K562 (cell line): ENCODE measurements at regions not wholly inside any gene's neighbourhood (a gene's known extent, or its start where the extent isn't known, plus 50 kb on each side); places are given as distances from the start of the nearest gene placed in this dataset.

Experiments
- BACH1 ChIP-seq: fragments of 200-800 bp; sonication (Bioruptor generic); IDR thresholded peaks from 2 replicates; pipeline ENCODE4 v1.6.1; 2016; ENCODE audit warnings: missing genetic modification characterization, missing compliant biosample characterization
- HDAC2 ChIP-seq: fragments of 450-650 bp; IDR thresholded peaks from 2 replicates; pipeline ENCODE4 v1.6.1; 2016; ENCODE audit warnings: mild to moderate bottlenecking
- JUND ChIP-seq, 2 experiments: IDR thresholded peaks; 2 replicates in 1 of 2; 3 replicates in 1 of 2; pipeline ENCODE4 v1.6.1; 2011; ENCODE audit warnings: borderline replicate concordance in 2 of 2, low read depth in 2 of 2, low read length in 2 of 2, improper control_type of control experiment in 1 of 2, missing biosample characterization in 1 of 2, missing genetic modification characterization in 1 of 2, missing genetic modification reagents in 1 of 2
- MCM5 ChIP-seq: fragments of 450-650 bp; IDR thresholded peaks from 2 replicates; pipeline ENCODE4 v1.6.1; 2016; ENCODE audit warnings: low read depth
- POLR2A ChIP-seq: fragments of 450-650 bp; conservative IDR thresholded peaks from 2 replicates; pipeline ENCODE4 v1.6.1; 2016
- POLR2AphosphoS5 ChIP-seq: IDR thresholded peaks from 2 replicates; pipeline ENCODE4 v1.6.1; 2011; ENCODE audit warnings: mild to moderate bottlenecking, low read depth, low read length, moderate library complexity; ENCODE audit not compliant: control insufficient read depth, insufficient read depth
- PRPF4 ChIP-seq: fragments of 200-400 bp; formaldehyde crosslinking; IDR thresholded peaks from one replicate; pipeline ENCODE4 v1.6.1; 2017; ENCODE audit warnings: low read length, low read depth, mild to moderate bottlenecking; ENCODE audit not compliant: insufficient read depth, poor library complexity, severe bottlenecking
- SMARCA4 ChIP-seq: fragments of 450-650 bp; IDR thresholded peaks from 2 replicates; pipeline ENCODE4 v1.6.1; 2016
- ZBTB1 ChIP-seq: sonication (generic); formaldehyde crosslinking; IDR thresholded peaks from 2 replicates; pipeline ENCODE4 v1.8.1; 2023; ENCODE audit warnings: missing genetic modification reagents, low read depth, mild to moderate bottlenecking, borderline replicate concordance
- ZNF24 ChIP-seq: fragments of 450-650 bp; IDR thresholded peaks from 2 replicates; pipeline ENCODE4 v1.6.1; 2016
- TF ChIP-seq, protein P1 (sequence below): sonication (generic); formaldehyde crosslinking; IDR thresholded peaks from 2 replicates; pipeline ENCODE4 v1.8.0; 2023; ENCODE audit warnings: mild to moderate bottlenecking, missing genetic modification reagents
- TF ChIP-seq, protein P2 (sequence below): sonication (generic); formaldehyde crosslinking; IDR thresholded peaks from 2 replicates; pipeline ENCODE4 v1.5.0; 2020; ENCODE audit warnings: missing genetic modification reagents

DNA sequence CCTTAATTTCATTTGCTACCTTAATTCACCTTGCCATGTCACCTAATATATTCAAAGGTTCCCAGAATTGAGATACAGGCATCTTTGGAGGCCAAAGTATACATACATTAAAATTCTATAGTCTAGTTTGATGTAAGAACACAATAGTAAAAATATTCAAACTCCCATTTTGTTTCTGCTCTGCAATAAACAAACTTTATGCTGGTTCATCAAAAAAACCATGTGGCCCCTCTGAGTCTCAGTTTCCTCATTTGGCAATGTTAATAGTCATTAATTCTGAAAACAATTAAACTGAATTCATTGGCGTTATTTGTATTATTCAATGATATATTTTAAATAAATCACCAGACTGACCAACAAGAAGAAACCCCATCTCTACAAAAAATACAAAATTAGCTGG is 639.4 kb upstream of the INTU start:
- TF ChIP-seq, protein P1, sequence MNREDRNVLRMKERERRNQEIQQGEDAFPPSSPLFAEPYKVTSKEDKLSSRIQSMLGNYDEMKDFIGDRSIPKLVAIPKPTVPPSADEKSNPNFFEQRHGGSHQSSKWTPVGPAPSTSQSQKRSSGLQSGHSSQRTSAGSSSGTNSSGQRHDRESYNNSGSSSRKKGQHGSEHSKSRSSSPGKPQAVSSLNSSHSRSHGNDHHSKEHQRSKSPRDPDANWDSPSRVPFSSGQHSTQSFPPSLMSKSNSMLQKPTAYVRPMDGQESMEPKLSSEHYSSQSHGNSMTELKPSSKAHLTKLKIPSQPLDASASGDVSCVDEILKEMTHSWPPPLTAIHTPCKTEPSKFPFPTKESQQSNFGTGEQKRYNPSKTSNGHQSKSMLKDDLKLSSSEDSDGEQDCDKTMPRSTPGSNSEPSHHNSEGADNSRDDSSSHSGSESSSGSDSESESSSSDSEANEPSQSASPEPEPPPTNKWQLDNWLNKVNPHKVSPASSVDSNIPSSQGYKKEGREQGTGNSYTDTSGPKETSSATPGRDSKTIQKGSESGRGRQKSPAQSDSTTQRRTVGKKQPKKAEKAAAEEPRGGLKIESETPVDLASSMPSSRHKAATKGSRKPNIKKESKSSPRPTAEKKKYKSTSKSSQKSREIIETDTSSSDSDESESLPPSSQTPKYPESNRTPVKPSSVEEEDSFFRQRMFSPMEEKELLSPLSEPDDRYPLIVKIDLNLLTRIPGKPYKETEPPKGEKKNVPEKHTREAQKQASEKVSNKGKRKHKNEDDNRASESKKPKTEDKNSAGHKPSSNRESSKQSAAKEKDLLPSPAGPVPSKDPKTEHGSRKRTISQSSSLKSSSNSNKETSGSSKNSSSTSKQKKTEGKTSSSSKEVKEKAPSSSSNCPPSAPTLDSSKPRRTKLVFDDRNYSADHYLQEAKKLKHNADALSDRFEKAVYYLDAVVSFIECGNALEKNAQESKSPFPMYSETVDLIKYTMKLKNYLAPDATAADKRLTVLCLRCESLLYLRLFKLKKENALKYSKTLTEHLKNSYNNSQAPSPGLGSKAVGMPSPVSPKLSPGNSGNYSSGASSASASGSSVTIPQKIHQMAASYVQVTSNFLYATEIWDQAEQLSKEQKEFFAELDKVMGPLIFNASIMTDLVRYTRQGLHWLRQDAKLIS (CRISPR knock-in tag): no peak
- TF ChIP-seq MCM5: no peak
- TF ChIP-seq, protein P2, sequence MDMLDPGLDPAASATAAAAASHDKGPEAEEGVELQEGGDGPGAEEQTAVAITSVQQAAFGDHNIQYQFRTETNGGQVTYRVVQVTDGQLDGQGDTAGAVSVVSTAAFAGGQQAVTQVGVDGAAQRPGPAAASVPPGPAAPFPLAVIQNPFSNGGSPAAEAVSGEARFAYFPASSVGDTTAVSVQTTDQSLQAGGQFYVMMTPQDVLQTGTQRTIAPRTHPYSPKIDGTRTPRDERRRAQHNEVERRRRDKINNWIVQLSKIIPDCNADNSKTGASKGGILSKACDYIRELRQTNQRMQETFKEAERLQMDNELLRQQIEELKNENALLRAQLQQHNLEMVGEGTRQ (CRISPR knock-in tag): no peak
- no peak for TF ChIP-seq ZBTB1 (CRISPR knock-in tag)
- no peak for TF ChIP-seq PRPF4
- TF ChIP-seq BACH1 (tag): no peak
- TF ChIP-seq ZNF24: no peak
- no peak for TF ChIP-seq HDAC2
- no peak for TF ChIP-seq POLR2A
- no peak for TF ChIP-seq SMARCA4
- TF ChIP-seq JUND (IDR thresholded peaks at IDR 0.05; ENCODE audit: borderline replicate concordance, low read depth, low read length): no peak
- TF ChIP-seq JUND (tag; IDR thresholded peaks at IDR 0.05; ENCODE audit: borderline replicate concordance, low read depth, low read length): no peak
- no peak for TF ChIP-seq POLR2AphosphoS5
